Endothelial cell of umbilical vein (primary cell): ENCODE measurements at regions not wholly inside any gene's neighbourhood (a gene's known extent, or its start where the extent isn't known, plus 50 kb on each side); places are given as distances from the start of the nearest gene placed in this dataset.

ENCODE experiments used
- BruUV-seq: library from RNA; stranded (reverse); fragments of 400-500 nt; replicated peaks from 2 replicates; lab custom pipeline; 2021; lab: Mats Ljungman, UMichigan
- CTCF ChIA-PET: fragments of 300-600, 350-600 bp; sonication (Branson Sonifier 250); formaldehyde crosslinking; loops from one replicate; lab custom pipeline; 2021; ENCODE audit warnings: antibody characterized with exemption, inconsistent platforms; lab: Charles Lee
- POLR2A ChIA-PET: fragments of 300-600, 350-600 bp; sonication (Branson Sonifier 250); formaldehyde crosslinking; loops from one replicate; lab custom pipeline; 2021; ENCODE audit warnings: antibody characterized with exemption, inconsistent platforms; lab: Charles Lee
- DNase-seq: peaks from one replicate; pipeline ENCODE4 v3.0.0-alpha.2; 2011; ENCODE audit warnings: low read depth, low spot score
- FAIRE-seq: peaks from 2 replicates; lab custom pipeline; 2011; peaks lifted over from hg19 to GRCh38; lab: Jason Lieb, UNC
- H2AFZ ChIP-seq: 2 replicates; pipeline ENCODE4 v1.6.0; 2012; ENCODE audit warnings: low read depth, low read length, control low read depth, inconsistent platforms
- H3K27ac ChIP-seq: 2 replicates; pipeline ENCODE4 v1.5.1; 2011; ENCODE audit warnings: low read depth, mild to moderate bottlenecking, control low read depth, low read length, moderate library complexity; ENCODE audit not compliant: insufficient read depth
- H3K27me3 ChIP-seq, 2 experiments: 2 replicates each; pipeline versions ENCODE4 v1.6.0 to v1.6.1; 2011; ENCODE audit warnings: low read length in 2 of 2, mixed read lengths in 1 of 2; ENCODE audit not compliant: control insufficient read depth in 2 of 2, insufficient read depth in 2 of 2
- H3K36me3 ChIP-seq, 2 experiments: 2 replicates in 1 of 2; 3 replicates in 1 of 2; pipeline ENCODE4 v1.5.1; 2011; ENCODE audit warnings: low read length in 2 of 2, mild to moderate bottlenecking in 1 of 2, moderate library complexity in 1 of 2; ENCODE audit not compliant: control insufficient read depth in 2 of 2, insufficient read depth in 2 of 2; ENCODE audit errors: extremely low read depth in 1 of 2
- H3K4me1 ChIP-seq: 3 replicates; pipeline ENCODE4 v1.5.1; 2011; ENCODE audit warnings: mild to moderate bottlenecking, low read length; ENCODE audit not compliant: control insufficient read depth, insufficient read depth; ENCODE audit errors: extremely low read depth
- H3K4me2 ChIP-seq: 2 replicates; pipeline ENCODE4 v1.6.1; 2011; ENCODE audit warnings: low read length, control low read depth, mixed read lengths; ENCODE audit not compliant: insufficient read depth
- H3K4me3 ChIP-seq, 3 experiments: fragments of 200-600 bp in 1 of 3; sonication (generic), shearing (Covaris generic) in 1 of 3; replicated peaks in 1 of 3; 2 replicates each; pipeline ENCODE4 v1.5.1; 2011 to 2016; ENCODE audit warnings: control low read depth in 3 of 3, low read length in 3 of 3, mild to moderate bottlenecking in 2 of 3, inconsistent platforms in 1 of 3, low read depth in 1 of 3, moderate library complexity in 1 of 3; ENCODE audit not compliant: insufficient read depth in 1 of 3
- H3K79me2 ChIP-seq: 2 replicates; pipeline ENCODE4 v1.6.0; 2012; ENCODE audit warnings: low read length, inconsistent platforms; ENCODE audit not compliant: control insufficient read depth, insufficient read depth
- H3K9ac ChIP-seq: replicated peaks from 2 replicates; pipeline ENCODE3; 2011; ENCODE audit warnings: low read length, control low read depth; ENCODE audit not compliant: insufficient read depth; ENCODE audit errors: extremely low read depth
- H3K9me1 ChIP-seq: replicated peaks from 3 replicates; pipeline ENCODE4 v1.6.0; 2011; ENCODE audit warnings: mild to moderate bottlenecking, low read length; ENCODE audit not compliant: control insufficient read depth, insufficient read depth; ENCODE audit errors: extremely low read depth
- H3K9me3 ChIP-seq: replicated peaks from 2 replicates; pipeline ENCODE4 v1.5.1; 2012; ENCODE audit warnings: low read length, inconsistent platforms; ENCODE audit not compliant: control insufficient read depth, insufficient read depth
- H4K20me1 ChIP-seq: replicated peaks from 2 replicates; pipeline ENCODE3; 2011; ENCODE audit warnings: mild to moderate bottlenecking, low read length; ENCODE audit not compliant: control insufficient read depth, insufficient read depth; ENCODE audit errors: extremely low read depth
- EZH2 ChIP-seq: IDR thresholded peaks from 2 replicates; pipeline ENCODE4 v1.6.1; 2012; ENCODE audit warnings: borderline replicate concordance, low read depth, mild to moderate bottlenecking, moderate library complexity, low read length, inconsistent platforms; ENCODE audit not compliant: severe bottlenecking
- FOS ChIP-seq: IDR thresholded peaks from 2 replicates; pipeline ENCODE4 v1.6.1; 2011; ENCODE audit warnings: mild to moderate bottlenecking, low read length, moderate library complexity, borderline replicate concordance; ENCODE audit not compliant: insufficient read depth
- GATA2 ChIP-seq: IDR thresholded peaks from 2 replicates; pipeline ENCODE4 v1.7.0; 2011; ENCODE audit warnings: low read depth, mild to moderate bottlenecking, moderate library complexity, mixed read lengths, low read length; ENCODE audit not compliant: insufficient read length, insufficient read depth
- JUN ChIP-seq: IDR thresholded peaks from 2 replicates; pipeline ENCODE4 v1.6.1; 2011; ENCODE audit warnings: borderline replicate concordance, low read depth; ENCODE audit not compliant: insufficient read length, insufficient read depth
- MYC ChIP-seq: IDR thresholded peaks from one replicate; pipeline ENCODE4 v1.6.1; 2011; ENCODE audit warnings: mild to moderate bottlenecking, low read depth, low read length
- POLR2A ChIP-seq: IDR thresholded peaks from 2 replicates; pipeline ENCODE4 v1.6.1; 2012; ENCODE audit warnings: low read depth, mild to moderate bottlenecking, control low read depth, low read length
- POLR2AphosphoS5 ChIP-seq: IDR thresholded peaks from 2 replicates; pipeline ENCODE4 v1.6.1; 2012; ENCODE audit warnings: low read depth, mild to moderate bottlenecking, control low read depth, low read length, moderate library complexity; ENCODE audit not compliant: insufficient read depth
- dilution Hi-C: fragments of 300-500 bp; cut with MboI; formaldehyde crosslinking; loops from one replicate; pipeline ENCODE4 v1.15.0; 2019; ENCODE audit warnings: low sequenced_read_pairs; ENCODE audit not compliant: extremely low pct_ligation_motif_present
- intact Hi-C: fragments of 100-400 bp; cut with micrococcal nuclease; formaldehyde crosslinking; loops from one replicate; pipeline ENCODE4 v1.10.0; 2022
- TF ChIP-seq, protein P1 (sequence below), 2 donors: IDR thresholded peaks; 1 replicate in 1 of 2; 2 replicates in 1 of 2; pipeline ENCODE4 v1.5.1; 2011; ENCODE audit warnings: low read length in 2 of 2, mild to moderate bottlenecking in 2 of 2, moderate library complexity in 2 of 2, control low read depth in 1 of 2, inconsistent platforms in 1 of 2, low read depth in 1 of 2; ENCODE audit not compliant: insufficient read depth in 1 of 2; ENCODE audit errors: extremely low read depth in 1 of 2
- TF ChIP-seq, protein P2 (sequence below): IDR thresholded peaks from 2 replicates; pipeline ENCODE4 v1.6.1; 2011; ENCODE audit not compliant: insufficient read depth, insufficient read length

DNA sequence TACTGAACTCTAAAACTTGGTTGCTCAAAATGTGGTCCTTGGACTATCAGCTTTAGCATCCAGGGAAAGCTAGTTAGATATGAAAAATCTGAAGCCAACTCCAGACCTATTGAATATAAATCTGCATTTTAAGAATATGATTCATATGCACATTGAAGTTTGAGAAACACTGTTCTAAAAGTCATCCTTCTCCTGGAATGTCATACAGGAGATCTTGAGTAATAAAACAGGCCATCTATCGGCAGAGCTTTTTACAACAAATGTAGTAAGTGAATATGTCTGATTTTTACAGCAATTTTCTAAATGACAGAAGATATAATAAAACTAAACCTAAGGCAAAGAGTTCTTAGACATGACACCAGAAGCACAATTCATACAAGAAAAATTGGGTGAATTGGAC is 140.4 kb downstream of the PMP22 start:
- CTCF ChIA-PET: no interaction called here
- FAIRE-seq: no peak

More for the DNA sequence above, 140.4 kb downstream of the PMP22 start:
- intact Hi-C loops (no loop called here), dilution Hi-C loops (no loop called here)
- no peaks in the 10 kb centered on the region for H3K9me1 ChIP-seq
- no peaks in the 10 kb centered on the region for H3K4me1 ChIP-seq
- no peaks in the 10 kb centered on the region for H3K9me3 ChIP-seq
- H3K4me2 ChIP-seq: no peak overlapping the region
- BruUV-seq: no TSS peak
- no peaks in the 10 kb centered on the region for H4K20me1 ChIP-seq
- no peak overlapping the region for H2AFZ ChIP-seq
- H3K9ac ChIP-seq: no peak overlapping the region
- no peak overlapping the region for H3K27ac ChIP-seq
- no peaks in the 10 kb centered on the region for H3K36me3 ChIP-seq
- TF ChIP-seq FOS (no peak), POLR2AphosphoS5 (no peak), MYC (no peak), JUN (no peak), GATA2 (no peak), POLR2A (no peak), EZH2 (no peak)
- TF ChIP-seq, protein P1, sequence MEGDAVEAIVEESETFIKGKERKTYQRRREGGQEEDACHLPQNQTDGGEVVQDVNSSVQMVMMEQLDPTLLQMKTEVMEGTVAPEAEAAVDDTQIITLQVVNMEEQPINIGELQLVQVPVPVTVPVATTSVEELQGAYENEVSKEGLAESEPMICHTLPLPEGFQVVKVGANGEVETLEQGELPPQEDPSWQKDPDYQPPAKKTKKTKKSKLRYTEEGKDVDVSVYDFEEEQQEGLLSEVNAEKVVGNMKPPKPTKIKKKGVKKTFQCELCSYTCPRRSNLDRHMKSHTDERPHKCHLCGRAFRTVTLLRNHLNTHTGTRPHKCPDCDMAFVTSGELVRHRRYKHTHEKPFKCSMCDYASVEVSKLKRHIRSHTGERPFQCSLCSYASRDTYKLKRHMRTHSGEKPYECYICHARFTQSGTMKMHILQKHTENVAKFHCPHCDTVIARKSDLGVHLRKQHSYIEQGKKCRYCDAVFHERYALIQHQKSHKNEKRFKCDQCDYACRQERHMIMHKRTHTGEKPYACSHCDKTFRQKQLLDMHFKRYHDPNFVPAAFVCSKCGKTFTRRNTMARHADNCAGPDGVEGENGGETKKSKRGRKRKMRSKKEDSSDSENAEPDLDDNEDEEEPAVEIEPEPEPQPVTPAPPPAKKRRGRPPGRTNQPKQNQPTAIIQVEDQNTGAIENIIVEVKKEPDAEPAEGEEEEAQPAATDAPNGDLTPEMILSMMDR (IDR thresholded peaks at IDR 0.05; ENCODE audit: extremely low read depth in 1 of 2, insufficient read depth in 1 of 2, low read depth in 1 of 2, low read length in 2 of 2): no peak
- TF ChIP-seq, protein P2, sequence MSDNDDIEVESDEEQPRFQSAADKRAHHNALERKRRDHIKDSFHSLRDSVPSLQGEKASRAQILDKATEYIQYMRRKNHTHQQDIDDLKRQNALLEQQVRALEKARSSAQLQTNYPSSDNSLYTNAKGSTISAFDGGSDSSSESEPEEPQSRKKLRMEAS: no peak
- POLR2A ChIA-PET: no interaction called here
- no peaks in the 10 kb centered on the region for H3K27me3 ChIP-seq
- no peak for DNase-seq
- no peak overlapping the region for H3K4me3 ChIP-seq
- no peaks in the 10 kb centered on the region for H3K79me2 ChIP-seq
